ENCODE measurements at regions not wholly inside any gene's neighbourhood (a gene's known extent, or its start where the extent isn't known, plus 50 kb on each side); places are given as distances from the start of the nearest gene placed in this dataset.

DNA sequence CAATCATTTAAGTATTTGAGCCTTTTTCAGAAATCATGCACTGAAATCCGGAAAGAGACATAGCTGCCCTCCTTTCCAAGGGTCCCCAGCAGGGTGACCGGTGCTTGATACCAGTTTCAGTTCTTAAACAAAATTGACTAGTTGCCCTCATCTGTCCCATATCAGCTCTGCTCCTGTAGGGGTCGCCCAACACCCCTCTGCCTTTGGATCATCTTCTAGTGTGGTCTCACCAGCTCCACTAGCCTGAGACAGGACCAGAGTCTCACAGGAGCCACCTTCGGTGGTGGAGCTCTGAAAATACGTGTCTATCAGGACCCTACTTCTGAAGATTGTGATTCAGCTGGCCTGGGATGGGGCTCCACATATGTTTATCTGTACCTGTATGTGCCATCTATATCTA is 428.2 kb downstream of the ENC1 start:
- Histone ChIP-seq H3K27me3 (replicated peaks in 1 of 4; ENCODE audit: control insufficient read depth in 3 of 4, extremely low read depth in 1 of 4, insufficient read depth in 3 of 4, low read length in 3 of 4) (no peaks in the 10 kb centered on the region), H3K36me3 (ENCODE audit: control insufficient read depth in 2 of 4, insufficient read depth in 4 of 4, low read length in 3 of 4) (no peaks in the 10 kb centered on the region), H3K4me3 (ENCODE audit: extremely low read depth in 1 of 4, insufficient read depth in 2 of 4, low read depth in 3 of 4, low read length in 4 of 4) (no peak overlapping the region), H3K9ac (replicated peaks in 1 of 4; ENCODE audit: extremely low read depth in 1 of 4, low read depth in 3 of 4, low read length in 3 of 4) (no peak overlapping the region), H2BK15ac (ENCODE audit: low read length) (no peak overlapping the region), H3K4ac (replicated peaks; ENCODE audit: insufficient read length, low read depth, low read length) (no peak overlapping the region), H3K9me3 (ENCODE audit: insufficient read depth in 2 of 2, low read depth in 1 of 2, low read length in 1 of 2) (no peaks in the 10 kb centered on the region), H3K4me2 (ENCODE audit: insufficient read depth in 1 of 2, low read depth in 2 of 2, low read length in 2 of 2) (no peak overlapping the region), H3K79me1 (ENCODE audit: low read depth, low read length) (no peaks in the 10 kb centered on the region), H2BK20ac (ENCODE audit: low read length) (no peak overlapping the region), H3K14ac (ENCODE audit: insufficient read length) (no peak overlapping the region), H3K23ac (ENCODE audit: insufficient read length) (no peak overlapping the region), H3K79me2 (ENCODE audit: control insufficient read depth in 1 of 2, insufficient read depth in 2 of 2, low read length in 2 of 2) (no peaks in the 10 kb centered on the region), H3K18ac (ENCODE audit: extremely low read depth, low read length) (no peak overlapping the region), H3K23me2 (ENCODE audit: low read depth, low read length) (no peaks in the 10 kb centered on the region), H2AFZ (ENCODE audit: low read length) (no peak overlapping the region), H2AK5ac (ENCODE audit: low read depth, low read length) (no peak overlapping the region), H2BK12ac (ENCODE audit: low read depth, low read length) (no peak overlapping the region), H2BK120ac (replicated peaks; ENCODE audit: low read depth, low read length) (no peak overlapping the region), H2BK5ac (ENCODE audit: low read depth, low read length) (no peak overlapping the region), H3K27ac (ENCODE audit: low read depth, low read length) (no peak overlapping the region), H4K5ac (ENCODE audit: insufficient read length, low read depth, low read length) (no peak overlapping the region), H3K56ac (replicated peaks; ENCODE audit: insufficient read length, low read depth, low read length) (no peak overlapping the region), H4K91ac (replicated peaks; ENCODE audit: insufficient read length, low read length) (no peak overlapping the region), H3K4me1 (replicated peaks in 1 of 4; ENCODE audit: control insufficient read depth in 3 of 4, insufficient read depth in 4 of 4, low read length in 3 of 4) (peaks cover 0 to under 1% (median 0%) of the 10 kb centered on the region in 4 experiments; a peak in 1 of 7 replicates), H4K20me1 (replicated peaks in 1 of 2; ENCODE audit: control insufficient read depth in 1 of 2, insufficient read depth in 2 of 2, low read length in 2 of 2) (no peaks in the 10 kb centered on the region), H4K8ac (ENCODE audit: extremely low read depth, insufficient read depth, low read length) (no peak overlapping the region)
- peak; percentile 32 for FAIRE-seq
- CTCF ChIA-PET (ENCODE audit: partially characterized antibody) = interaction anchor here (0.6 to 4.4 kb wide), 44 partner anchors 10 to 443 kb away, joined by 3 to 47 read pairs (median 4); partner anchors contain the start of gene ENC1
- 74% methylated on average over 5 of the region's 5 CpGs; no CpG with 5 or more reads in 1 of the 2 experiments for WGBS, 2 experiments (ENCODE audit: extremely low coverage in 1 of 2, insufficient coverage in 1 of 2, insufficient read length in 1 of 2, insufficient replicate concordance in 2 of 2, low coverage in 1 of 2, low lambda C conversion rate in 2 of 2, missing lambda C conversion rate in 1 of 2)
- TF ChIP-seq RAD21 (IDR thresholded peaks at IDR 0.05 in 1 of 2, conservative IDR thresholded peaks at IDR 0.05 in 1 of 2; ENCODE audit: low read depth in 2 of 2, low read length in 2 of 2) (peak; percentile 75 to 85), RBBP5 (IDR thresholded peaks at IDR 0.05; ENCODE audit: borderline replicate concordance, low read depth, low read length) (no peak), CEBPB (IDR thresholded peaks at IDR 0.05; ENCODE audit: low read depth, low read length) (no peak), GABPA (IDR thresholded peaks at IDR 0.05; ENCODE audit: borderline replicate concordance, insufficient read depth, low read length) (no peak), RFX5 (IDR thresholded peaks at IDR 0.05; ENCODE audit: borderline replicate concordance, low read depth, low read length) (no peak)
- TF ChIP-seq, protein P1, sequence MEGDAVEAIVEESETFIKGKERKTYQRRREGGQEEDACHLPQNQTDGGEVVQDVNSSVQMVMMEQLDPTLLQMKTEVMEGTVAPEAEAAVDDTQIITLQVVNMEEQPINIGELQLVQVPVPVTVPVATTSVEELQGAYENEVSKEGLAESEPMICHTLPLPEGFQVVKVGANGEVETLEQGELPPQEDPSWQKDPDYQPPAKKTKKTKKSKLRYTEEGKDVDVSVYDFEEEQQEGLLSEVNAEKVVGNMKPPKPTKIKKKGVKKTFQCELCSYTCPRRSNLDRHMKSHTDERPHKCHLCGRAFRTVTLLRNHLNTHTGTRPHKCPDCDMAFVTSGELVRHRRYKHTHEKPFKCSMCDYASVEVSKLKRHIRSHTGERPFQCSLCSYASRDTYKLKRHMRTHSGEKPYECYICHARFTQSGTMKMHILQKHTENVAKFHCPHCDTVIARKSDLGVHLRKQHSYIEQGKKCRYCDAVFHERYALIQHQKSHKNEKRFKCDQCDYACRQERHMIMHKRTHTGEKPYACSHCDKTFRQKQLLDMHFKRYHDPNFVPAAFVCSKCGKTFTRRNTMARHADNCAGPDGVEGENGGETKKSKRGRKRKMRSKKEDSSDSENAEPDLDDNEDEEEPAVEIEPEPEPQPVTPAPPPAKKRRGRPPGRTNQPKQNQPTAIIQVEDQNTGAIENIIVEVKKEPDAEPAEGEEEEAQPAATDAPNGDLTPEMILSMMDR (IDR thresholded peaks at IDR 0.05; ENCODE audit: control extremely low read depth in 1 of 3, insufficient read depth in 1 of 3, low read depth in 1 of 3, low read length in 3 of 3) = peak; percentile 69 to 82 (median 74)
- POLR2A ChIA-PET (ENCODE audit: partially characterized antibody) = interaction anchor here (1.4 kb wide), 1 partner anchor 428 kb away, joined by 4 read pairs; the partner anchor contains the start of gene ENC1
- DNase-seq (ENCODE audit: low read depth in 1 of 2, low spot score in 2 of 2) = peak in 1 of 2 experiments; percentile 57
